NCI-H1417 treated with DMSO at 0.1 percent for 48 hours (cell line): ENCODE measurements at regions not wholly inside any gene's neighbourhood (a gene's known extent, or its start where the extent isn't known, plus 50 kb on each side); places are given as distances from the start of the nearest gene placed in this dataset.
"Not testable (repeated sequence)": the region's sequence is repeated elsewhere in the genome, so short reads cannot be mapped to it uniquely, and the experiment has no call there.

Experiments
- DNase-seq: peaks from one replicate; lab custom pipeline; 2025; lab: John Stamatoyannopoulos, UW

DNA sequence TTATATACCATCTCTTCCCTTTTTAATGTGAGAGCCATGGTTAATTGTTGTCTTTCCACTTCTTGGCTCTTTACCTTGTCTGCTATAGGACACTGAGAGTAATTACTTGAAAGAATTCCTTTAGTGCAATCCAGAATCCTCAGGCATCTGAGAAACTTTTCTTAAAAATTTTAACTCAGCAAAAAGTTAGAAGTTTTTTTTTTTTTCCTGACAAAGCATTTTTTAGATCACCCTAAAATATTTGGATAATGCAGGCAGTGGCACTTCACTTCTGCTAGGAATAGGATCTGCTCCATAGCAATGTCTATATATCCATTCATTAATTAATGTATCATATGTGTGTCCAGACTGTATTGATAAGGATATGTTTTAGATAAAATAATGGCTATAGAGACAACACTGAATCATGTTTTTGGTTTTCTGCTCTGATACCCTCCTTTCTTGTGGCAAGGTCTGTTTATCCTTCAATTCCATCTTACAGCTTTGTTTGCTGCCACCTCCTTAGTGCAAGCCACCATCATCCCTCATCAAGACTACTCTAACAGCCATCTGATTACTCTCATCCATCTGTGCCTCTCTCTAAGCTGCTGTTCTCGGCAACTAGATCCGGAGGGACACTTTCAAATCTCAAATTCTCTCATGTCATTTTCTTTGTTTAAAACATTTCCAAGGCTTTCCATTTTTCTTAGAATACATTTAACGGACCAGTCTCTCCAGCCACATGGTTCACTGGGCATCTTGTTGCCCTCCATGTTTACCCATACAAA, 563.5 kb downstream of the EDEM1 start:
- no peak for DNase-seq

- DNase-seq, result no peak
These were observed 567.1 kb downstream of the EDEM1 start for GRCh38 chr3:5754602-5755001.

- DNase-seq, result no peak
These were observed 568.9 kb downstream of the EDEM1 start for GRCh38 chr3:5756443-5756842.

DNA sequence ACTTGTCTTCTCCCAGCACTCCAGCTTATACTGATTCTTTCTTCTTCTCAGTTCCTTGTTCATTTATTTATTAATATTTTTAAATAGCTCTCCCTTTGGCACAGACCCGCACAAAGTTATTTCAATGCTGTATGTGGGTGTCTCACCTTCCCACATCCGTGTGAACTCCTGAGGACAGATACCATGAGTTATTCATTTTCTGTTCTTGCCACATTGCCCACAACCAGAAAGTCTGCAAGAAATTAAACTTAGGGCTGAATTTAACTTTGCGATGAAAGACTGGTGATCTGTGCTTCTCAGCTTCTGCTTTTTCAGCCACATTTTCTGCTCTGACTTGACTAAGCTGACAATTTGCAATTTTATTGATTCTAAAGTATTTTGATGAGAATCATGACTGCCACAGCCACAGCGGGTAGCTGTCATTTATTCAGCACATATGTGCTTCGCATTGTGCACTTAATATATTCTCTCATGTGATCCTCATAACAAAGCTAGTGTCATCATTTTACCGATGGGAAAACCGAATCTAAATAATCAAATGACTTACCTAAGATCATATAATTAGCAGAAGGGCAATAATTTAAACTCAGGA, 569.8 kb downstream of the EDEM1 start:
- no peak for DNase-seq

- no peak for DNase-seq
These were observed 571.2 kb downstream of the EDEM1 start for GRCh38 chr3:5758699-5759098.

DNA sequence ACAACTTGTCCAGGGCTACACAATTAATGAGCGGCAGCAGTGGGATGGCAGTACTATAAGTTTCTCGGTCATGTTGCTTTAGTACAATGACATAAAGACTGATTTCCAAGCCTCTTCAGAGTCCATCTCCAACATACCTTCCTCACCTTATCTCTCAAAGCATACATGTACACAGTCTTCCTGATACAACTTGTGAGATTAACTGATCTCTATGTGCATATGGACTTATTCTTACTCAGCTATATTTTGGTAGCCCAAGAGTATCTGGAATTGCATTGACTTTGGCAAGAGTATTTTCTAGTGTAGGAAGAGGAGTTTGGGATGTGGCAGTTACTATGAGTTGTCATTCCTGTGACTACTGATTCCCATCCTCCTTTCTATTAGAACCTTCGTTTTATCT, 575.0 kb downstream of the EDEM1 start:
- DNase-seq, result no peak

- no peak for DNase-seq
These were observed 579.3 kb downstream of the EDEM1 start for GRCh38 chr3:5766848-5767247.

DNA sequence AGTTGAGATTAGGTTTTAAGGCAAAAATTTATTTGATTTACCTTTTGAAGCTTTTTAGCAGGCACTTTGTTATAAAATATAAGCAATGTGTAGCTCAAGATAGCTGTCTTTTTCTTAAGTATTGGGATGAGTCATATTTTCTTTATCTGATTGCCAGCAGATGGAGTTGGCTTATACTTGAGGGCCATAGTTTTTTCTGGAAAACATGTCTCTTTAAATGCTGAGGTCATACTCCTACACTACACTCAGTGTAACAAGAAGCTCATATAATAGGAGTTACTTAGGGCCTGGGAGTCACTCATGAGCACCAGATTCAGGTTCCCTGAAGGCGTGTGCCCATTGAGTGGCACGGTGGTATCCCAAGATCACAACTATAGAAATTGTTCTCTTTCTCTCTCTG, 579.8 kb downstream of the EDEM1 start:
- no peak for DNase-seq

GRCh38 chr3:5768281-5768945, 580.9 kb downstream of the EDEM1 start:
- DNase-seq, result no peak

GRCh38 chr3:5769825-5770224, 582.3 kb downstream of the EDEM1 start:
- no peak for DNase-seq

GRCh38 chr3:5774337-5774736, 586.8 kb downstream of the EDEM1 start:
- no peak for DNase-seq

GRCh38 chr3:5775100-5775499, 587.6 kb downstream of the EDEM1 start:
- not testable (repeated sequence) for DNase-seq

DNA sequence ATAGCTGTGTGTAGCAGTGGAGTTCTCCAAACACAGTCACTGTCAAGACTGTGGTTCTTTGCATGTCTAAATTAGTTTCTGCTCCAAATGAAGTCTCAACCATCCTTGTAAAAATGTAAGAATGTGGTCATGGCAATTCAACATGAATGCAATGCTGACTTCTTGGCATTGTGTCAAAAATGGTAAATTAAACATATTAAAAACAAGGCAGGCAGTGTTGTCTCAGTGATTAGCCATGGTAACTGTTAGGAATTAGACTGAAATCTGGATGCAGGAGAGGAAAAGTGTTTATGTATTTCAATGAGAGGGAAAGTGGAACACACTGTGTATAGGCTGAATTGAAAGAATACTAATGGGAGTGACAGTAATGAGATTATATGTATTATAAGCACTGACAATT, 597.2 kb downstream of the EDEM1 start:
- no peak for DNase-seq

DNA sequence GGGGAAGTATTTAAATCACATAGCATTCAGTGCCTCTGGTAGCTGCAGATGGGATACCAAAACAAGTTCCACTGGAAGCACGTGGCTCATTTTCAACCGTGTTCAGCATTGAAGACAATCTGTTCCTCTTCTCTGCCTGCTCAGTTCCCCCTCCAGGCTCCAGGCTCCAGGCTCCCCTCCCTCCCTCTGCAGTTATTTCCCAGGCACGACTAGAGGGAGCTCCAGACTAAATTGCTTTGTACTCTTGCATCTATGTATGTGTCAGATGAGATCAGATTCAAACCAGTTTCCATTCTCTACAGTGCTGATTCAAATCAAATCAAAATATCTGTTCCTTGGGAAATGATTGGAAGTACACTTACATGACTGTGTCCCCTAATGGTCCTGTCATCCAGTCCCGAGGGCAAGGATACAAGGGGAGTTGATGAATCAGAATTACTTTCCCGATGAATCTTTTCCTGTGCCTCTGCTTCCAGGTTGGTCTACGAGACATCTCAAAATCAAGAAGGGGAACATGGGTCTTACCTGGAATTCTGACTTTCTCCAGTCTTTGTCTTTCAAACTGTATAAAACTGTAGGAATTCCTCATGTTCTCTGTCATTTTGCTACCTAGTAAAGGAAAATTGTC, 600.5 kb downstream of the EDEM1 start:
- DNase-seq, result no peak

DNA sequence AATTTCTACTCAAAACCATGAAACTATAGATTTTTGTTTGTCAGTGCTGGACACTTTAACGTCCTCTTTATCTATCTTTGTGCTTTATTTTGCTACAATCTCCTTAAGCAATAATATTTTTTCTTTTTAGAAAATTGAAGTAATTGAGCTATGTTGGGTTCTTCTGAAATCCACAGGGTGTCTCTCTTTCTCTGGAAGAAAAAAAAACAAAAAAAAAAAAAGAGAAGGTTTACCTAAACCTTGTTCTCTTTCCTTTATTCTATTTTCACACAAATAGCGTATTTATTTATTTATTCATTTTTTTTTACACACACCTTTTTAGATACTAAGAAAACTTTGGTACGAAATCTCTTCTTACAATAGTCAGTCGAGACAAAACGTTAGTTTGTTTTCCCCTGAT, 601.0 kb downstream of the EDEM1 start:
- DNase-seq, result no peak

DNA sequence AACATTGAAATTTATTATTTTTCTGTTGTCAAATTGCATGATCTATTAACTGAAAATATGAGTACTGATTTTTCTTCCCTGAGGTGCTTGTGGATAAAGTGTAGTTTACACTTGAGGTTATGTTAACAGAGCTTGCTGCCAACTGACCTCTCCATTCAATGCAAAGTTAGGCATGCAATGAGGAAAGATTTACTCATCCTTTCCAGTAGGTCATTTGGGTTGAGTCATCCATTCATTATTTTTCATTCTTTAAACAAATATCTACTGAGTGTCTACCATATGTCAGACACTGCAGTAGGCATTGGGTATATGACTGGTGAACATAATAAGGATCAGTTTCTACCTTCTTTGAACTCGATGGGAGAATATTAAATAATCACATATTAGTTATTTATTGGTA, 604.1 kb downstream of the EDEM1 start:
- DNase-seq, result no peak

- no peak for DNase-seq
These were observed 609.0 kb downstream of the EDEM1 start for GRCh38 chr3:5796541-5796940.

- DNase-seq, result no peak
These were observed 611.3 kb downstream of the EDEM1 start for GRCh38 chr3:5798809-5799208.

- no peak for DNase-seq
These were observed 611.9 kb downstream of the EDEM1 start for GRCh38 chr3:5799398-5799797.

- DNase-seq, result no peak
These were observed 613.5 kb downstream of the EDEM1 start for GRCh38 chr3:5800965-5801364.

DNA sequence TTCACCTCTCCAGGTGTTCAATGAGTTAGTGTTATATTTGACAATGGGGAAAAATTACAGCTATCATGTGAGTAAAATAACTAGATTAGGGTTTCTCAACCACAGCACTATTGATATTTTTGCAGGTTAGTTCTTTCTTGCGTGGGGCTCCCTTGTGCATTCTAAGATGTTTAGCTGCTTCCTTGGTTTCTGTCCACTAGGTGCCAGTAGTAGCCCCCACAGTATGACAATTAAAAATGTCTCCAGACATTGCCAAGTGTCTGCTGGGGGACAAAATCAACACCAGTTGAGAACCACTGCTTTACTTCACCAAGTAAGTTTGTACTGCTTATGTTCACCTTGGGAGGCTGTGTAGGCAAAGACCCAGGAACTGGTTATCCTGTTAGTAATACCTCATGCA, 618.7 kb downstream of the EDEM1 start:
- no peak for DNase-seq

GRCh38 chr3:5809586-5810246, 622.2 kb downstream of the EDEM1 start:
- no peak for DNase-seq
